ENCODE measurements at regions not wholly inside any gene's neighbourhood (a gene's known extent, or its start where the extent isn't known, plus 50 kb on each side); places are given as distances from the start of the nearest gene placed in this dataset.

DNA sequence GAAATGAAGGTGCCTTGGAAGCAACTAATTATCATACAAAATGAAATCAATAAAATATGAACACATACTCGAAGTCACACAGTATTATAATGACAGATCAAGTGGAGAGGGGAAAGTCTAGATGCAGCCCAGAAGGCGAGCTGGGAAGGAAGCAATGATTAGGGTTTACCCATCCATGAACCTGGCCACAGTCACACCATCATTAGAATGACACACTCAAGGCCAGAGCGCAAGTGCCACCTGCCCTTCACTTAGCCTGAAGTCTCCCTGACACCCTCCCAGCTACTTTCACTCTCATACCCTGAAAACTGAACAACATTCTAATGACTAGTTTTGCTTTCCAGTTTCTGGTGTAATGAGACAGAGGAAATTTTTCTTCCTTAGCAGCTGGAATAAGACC is 302.8 kb upstream of the JARID2 start:
- TF ChIP-seq, protein P1, sequence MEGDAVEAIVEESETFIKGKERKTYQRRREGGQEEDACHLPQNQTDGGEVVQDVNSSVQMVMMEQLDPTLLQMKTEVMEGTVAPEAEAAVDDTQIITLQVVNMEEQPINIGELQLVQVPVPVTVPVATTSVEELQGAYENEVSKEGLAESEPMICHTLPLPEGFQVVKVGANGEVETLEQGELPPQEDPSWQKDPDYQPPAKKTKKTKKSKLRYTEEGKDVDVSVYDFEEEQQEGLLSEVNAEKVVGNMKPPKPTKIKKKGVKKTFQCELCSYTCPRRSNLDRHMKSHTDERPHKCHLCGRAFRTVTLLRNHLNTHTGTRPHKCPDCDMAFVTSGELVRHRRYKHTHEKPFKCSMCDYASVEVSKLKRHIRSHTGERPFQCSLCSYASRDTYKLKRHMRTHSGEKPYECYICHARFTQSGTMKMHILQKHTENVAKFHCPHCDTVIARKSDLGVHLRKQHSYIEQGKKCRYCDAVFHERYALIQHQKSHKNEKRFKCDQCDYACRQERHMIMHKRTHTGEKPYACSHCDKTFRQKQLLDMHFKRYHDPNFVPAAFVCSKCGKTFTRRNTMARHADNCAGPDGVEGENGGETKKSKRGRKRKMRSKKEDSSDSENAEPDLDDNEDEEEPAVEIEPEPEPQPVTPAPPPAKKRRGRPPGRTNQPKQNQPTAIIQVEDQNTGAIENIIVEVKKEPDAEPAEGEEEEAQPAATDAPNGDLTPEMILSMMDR (IDR thresholded peaks at IDR 0.05; ENCODE audit: low read depth, low read length): no peak
- H3K4me3 ChIP-seq (ENCODE audit: low read depth, low read length): no peak overlapping the region

DNA sequence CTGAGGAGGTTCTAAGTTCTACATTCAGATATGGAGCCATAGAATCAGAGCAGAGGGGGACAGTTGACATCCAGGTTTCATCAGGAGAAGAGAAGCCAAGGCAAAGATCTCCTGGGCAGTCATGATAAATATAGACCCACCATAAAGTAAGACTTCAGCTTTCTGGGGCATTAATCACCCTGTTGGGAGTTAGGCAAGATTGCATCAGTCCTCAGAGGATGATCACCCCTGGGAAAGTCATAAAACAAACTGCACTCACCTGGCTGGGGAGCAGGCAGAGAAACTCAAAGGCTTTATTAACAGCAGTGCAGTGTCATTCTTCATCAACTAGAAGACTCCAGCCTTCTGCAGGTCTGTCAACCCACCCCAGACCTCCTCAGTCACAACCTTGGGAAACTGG is 301.3 kb upstream of the JARID2 start:
- TF ChIP-seq, protein P1 (IDR thresholded peaks at IDR 0.05; ENCODE audit: low read depth, low read length): no peak
- no peak overlapping the region for H3K4me3 ChIP-seq (ENCODE audit: low read depth, low read length)

DNA sequence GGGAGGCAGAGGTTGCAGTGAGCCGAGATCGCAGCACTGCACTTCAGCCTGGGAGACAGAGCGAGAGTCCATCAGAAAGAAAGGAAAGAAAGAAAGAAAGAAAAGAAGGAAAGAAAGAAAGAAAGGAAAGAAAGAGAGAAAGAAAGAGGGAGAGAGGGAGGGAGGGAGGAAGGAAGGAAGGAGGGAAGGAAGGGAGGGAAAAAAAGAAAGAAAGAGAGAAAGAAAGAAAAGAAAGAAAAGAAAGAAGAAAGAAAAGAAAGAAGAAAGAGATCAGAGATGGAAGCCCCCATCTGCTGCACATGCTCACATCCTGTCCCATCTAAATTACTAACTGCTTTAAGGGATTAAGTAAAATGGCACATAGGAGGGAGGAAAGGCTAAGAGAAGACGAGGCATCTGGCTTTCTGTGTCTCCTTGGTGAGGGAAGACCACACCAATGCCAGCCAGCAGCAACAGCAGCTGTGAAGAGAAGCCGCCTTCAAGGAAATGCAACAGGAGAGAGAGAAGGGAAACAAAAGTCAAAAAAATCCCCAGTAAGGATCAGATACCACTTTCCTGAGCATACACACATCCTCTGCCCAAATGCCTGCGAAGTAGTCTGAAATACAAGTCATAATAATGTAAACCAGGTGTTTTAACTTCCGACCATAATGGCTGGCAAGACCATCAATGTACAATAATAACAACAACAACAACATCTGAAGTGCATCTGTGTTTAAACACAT is 300.2 kb upstream of the JARID2 start:
- H3K4me3 ChIP-seq (ENCODE audit: low read depth, low read length): no peak overlapping the region
- TF ChIP-seq, protein P1 (IDR thresholded peaks at IDR 0.05; ENCODE audit: low read depth, low read length): no peak

DNA sequence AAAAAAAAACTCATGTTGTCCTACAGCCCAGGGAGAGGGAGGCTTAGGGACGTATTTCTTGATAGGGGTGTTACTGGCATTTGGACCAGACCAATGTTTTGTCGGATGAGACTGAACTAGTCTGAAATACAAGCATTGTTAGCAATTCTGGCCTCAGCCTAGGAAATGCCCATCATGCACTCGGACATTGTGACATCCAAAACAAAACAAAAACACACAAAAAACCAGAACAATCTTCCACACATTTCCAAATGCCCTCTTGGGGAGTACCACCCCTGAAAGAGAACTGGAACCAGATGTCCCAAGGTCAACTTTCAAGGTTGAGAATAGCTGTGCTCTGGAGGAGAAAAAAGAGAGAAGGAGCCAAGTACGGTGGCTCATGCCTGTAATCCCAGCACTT is 299.1 kb upstream of the JARID2 start:
- TF ChIP-seq, protein P1 (IDR thresholded peaks at IDR 0.05; ENCODE audit: low read depth, low read length): no peak
- H3K4me3 ChIP-seq (ENCODE audit: low read depth, low read length): no peak overlapping the region

DNA sequence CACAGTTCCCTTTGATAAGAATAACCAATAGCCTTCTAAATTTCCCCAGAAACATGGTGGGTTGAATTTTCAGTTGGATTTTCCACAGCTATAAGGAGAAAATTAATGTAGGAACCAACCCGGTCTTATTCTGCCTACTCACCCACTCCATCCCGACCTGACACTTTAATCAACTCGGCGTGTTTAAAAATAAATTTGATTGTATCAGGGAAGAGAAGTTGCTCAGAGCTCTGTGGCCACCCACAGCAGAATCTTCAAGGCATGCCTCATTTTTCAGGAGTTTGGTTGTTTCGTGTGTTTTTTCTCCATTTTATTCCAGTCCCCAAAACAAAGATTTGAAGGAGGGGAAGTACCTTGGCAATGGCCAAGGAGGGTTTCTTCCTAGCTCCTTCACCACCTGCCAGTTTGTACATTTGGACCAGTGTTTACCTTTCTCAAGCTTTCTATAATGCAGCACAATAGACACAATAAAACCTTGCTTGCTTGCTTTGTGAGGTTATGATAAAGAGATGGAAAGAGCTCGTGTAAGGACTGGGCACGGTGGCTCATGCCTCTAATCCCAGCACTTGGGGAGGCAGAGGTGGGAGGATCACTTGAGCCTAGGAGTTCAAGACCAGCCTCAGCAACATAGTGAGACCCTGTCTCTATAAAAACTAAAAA is 297.2 kb upstream of the JARID2 start:
- TF ChIP-seq, protein P1 (IDR thresholded peaks at IDR 0.05; ENCODE audit: low read depth, low read length): no peak
- no peak overlapping the region for H3K4me3 ChIP-seq (ENCODE audit: low read depth, low read length)

DNA sequence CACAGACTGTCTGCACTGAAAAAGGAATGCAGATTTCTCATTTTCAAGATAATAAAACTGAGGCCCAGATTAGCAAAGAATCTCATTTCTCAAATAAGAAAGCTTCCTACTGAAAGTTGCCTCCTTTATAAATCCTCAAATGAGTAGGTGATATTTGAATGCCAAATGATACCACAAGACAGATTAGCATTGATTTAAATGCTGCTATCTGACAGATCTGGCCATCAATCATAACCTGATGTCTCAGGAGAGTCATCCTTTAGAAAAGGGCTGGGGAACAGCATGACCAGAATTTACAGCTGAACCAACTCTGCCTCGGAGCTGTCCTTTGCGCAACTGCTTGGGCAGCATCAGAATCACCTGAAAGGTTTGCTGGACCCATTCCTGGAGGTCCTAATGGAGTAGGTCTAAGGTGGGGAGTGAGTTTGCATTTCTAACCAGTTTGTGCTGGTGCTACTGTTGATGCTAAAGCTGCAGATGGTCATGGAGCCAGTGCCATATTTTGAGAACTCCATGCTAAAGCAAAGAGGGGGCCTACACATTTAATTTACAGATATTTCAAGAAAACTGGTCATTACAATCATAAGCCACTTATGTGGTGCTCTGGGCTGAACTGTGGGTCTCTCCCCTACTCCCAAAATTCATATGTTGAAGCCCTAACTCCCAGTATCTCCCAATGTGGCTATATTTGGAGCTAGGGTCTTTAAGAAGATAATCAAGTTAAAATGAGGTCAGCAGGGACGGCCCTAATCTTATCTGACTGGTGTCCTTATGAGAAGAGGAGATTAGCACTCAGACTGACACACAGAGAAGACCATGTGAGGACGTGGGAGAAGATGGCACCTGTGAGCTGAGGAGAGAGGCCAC is 295.5 kb upstream of the JARID2 start:
- no peak overlapping the region for H3K4me3 ChIP-seq (ENCODE audit: low read depth, low read length)
- TF ChIP-seq, protein P1 (IDR thresholded peaks at IDR 0.05; ENCODE audit: low read depth, low read length): no peak

DNA sequence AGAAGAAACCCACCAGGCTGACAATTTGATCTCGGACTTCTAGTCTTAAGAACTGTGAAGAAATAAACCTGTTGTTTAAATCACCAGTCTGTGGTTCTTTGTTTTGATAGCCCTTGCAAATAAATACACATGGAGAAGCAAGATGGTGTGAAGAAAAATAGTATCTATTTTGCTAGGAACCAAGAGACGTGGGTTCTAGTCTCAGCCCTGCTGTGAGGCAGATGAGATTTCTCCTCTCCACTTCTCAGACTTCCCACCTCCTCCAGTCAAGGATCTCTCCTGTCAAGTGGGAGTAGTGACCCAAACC is 294.9 kb upstream of the JARID2 start:
- H3K4me3 ChIP-seq (ENCODE audit: low read depth, low read length): no peak overlapping the region
- TF ChIP-seq, protein P1 (IDR thresholded peaks at IDR 0.05; ENCODE audit: low read depth, low read length): no peak

All from WI38 (cell line).